A673 (cell line): ENCODE measurements at regions not wholly inside any gene's neighbourhood (a gene's known extent, or its start where the extent isn't known, plus 50 kb on each side); places are given as distances from the start of the nearest gene placed in this dataset.

ENCODE experiments used
- BruUV-seq: library from RNA; stranded (reverse); fragments of 400-500 nt; replicated peaks from 2 replicates; lab custom pipeline; 2021; lab: Mats Ljungman, UMichigan
- CTCF ChIA-PET: fragments of 300-600 bp; sonication (Branson Sonifier 250); formaldehyde crosslinking; loops from one replicate; lab custom pipeline; 2022; ENCODE audit warnings: antibody characterized with exemption; lab: Charles Lee
- POLR2A ChIA-PET: fragments of 300-600 bp; sonication (Branson Sonifier 250); formaldehyde crosslinking; loops from one replicate; lab custom pipeline; 2022; ENCODE audit warnings: antibody characterized with exemption; ENCODE audit not compliant: low non-redundant PET; lab: Charles Lee
- DNase-seq: peaks from one replicate; pipeline ENCODE4 v3.0.0-alpha.2; 2015; ENCODE audit warnings: low spot score
- H3K27ac ChIP-seq: fragments of 200-600 bp; sonication (generic); 2 replicates; pipeline ENCODE4 v1.5.1; 2016; ENCODE audit warnings: mixed run types, low read depth, mild to moderate bottlenecking, mixed read lengths, antibody characterized with exemption, low read length; ENCODE audit not compliant: poor library complexity, severe bottlenecking
- H3K27me3 ChIP-seq: fragments of 200-600 bp; sonication (generic); replicated peaks from 2 replicates; pipeline ENCODE4 v1.6.1; 2017; ENCODE audit warnings: mixed run types, low read depth, mild to moderate bottlenecking, mixed read lengths, antibody characterized with exemption, low read length; ENCODE audit not compliant: insufficient read depth, poor library complexity
- H3K36me3 ChIP-seq: fragments of 200-600 bp; sonication (generic); 2 replicates; pipeline ENCODE4 v1.6.1; 2016; ENCODE audit warnings: mixed run types, mild to moderate bottlenecking, mixed read lengths, antibody characterized with exemption, low read length; ENCODE audit not compliant: insufficient read depth, poor library complexity, severe bottlenecking
- H3K4me1 ChIP-seq: fragments of 200-600 bp; sonication (generic); 2 replicates; pipeline ENCODE4 v1.6.1; 2017; ENCODE audit warnings: mixed run types, mild to moderate bottlenecking, mixed read lengths, antibody characterized with exemption, low read length; ENCODE audit not compliant: insufficient read depth, poor library complexity, severe bottlenecking
- H3K4me3 ChIP-seq: fragments of 200-600 bp; sonication (generic); 2 replicates; pipeline ENCODE4 v1.5.1; 2016; ENCODE audit warnings: low read depth, mixed run types, mild to moderate bottlenecking, mixed read lengths, low read length; ENCODE audit not compliant: poor library complexity, severe bottlenecking
- H3K9me3 ChIP-seq: fragments of 200-600 bp; sonication (generic); 2 replicates; pipeline ENCODE4 v1.6.1; 2016; ENCODE audit warnings: mixed run types, low read depth, mild to moderate bottlenecking, mixed read lengths, antibody characterized with exemption, low read length; ENCODE audit not compliant: poor library complexity, severe bottlenecking
- EZH2 ChIP-seq: fragments of 200-600 bp; sonication (generic); IDR thresholded peaks from 2 replicates; pipeline ENCODE4 v1.6.1; 2017; ENCODE audit warnings: borderline replicate concordance, low read depth, mild to moderate bottlenecking, mixed read lengths, antibody characterized with exemption, low read length; ENCODE audit not compliant: poor library complexity, severe bottlenecking
- intact Hi-C: fragments of 100-400 bp; cut with micrococcal nuclease; formaldehyde crosslinking; loops from one replicate; pipeline ENCODE4 v1.10.0; 2022; ENCODE audit not compliant: unreplicated experiment
- TF ChIP-seq, protein P1 (sequence below): fragments of 300-800, 200-600 bp; sonication (generic); conservative IDR thresholded peaks from 2 replicates; pipeline ENCODE4 v1.5.1; 2017; ENCODE audit warnings: low read depth, mild to moderate bottlenecking, antibody characterized with exemption, low read length, moderate library complexity, mixed read lengths

DNA sequence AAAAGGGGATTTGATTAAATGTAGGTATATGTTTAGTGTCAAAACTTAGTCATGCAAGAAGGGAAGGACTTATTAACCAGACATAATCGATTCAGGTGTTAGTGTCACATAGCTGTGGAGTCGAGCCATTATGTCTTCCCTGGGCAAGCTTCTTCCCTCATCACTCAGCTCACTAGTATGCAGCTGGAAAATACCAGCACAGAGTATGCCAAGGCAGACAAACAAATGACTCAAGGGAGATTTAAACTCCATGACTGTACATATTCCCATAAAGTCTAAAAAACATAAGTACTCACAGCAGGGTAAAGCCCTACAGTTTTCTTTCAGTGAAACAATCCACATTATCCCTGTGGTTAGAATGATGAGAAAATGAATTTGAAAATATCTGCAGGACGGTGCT, 304.5 kb downstream of the CBLL2 start:
- TF ChIP-seq, protein P1, sequence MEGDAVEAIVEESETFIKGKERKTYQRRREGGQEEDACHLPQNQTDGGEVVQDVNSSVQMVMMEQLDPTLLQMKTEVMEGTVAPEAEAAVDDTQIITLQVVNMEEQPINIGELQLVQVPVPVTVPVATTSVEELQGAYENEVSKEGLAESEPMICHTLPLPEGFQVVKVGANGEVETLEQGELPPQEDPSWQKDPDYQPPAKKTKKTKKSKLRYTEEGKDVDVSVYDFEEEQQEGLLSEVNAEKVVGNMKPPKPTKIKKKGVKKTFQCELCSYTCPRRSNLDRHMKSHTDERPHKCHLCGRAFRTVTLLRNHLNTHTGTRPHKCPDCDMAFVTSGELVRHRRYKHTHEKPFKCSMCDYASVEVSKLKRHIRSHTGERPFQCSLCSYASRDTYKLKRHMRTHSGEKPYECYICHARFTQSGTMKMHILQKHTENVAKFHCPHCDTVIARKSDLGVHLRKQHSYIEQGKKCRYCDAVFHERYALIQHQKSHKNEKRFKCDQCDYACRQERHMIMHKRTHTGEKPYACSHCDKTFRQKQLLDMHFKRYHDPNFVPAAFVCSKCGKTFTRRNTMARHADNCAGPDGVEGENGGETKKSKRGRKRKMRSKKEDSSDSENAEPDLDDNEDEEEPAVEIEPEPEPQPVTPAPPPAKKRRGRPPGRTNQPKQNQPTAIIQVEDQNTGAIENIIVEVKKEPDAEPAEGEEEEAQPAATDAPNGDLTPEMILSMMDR: no peak
- TF ChIP-seq EZH2: no peak
- Histone ChIP-seq H3K36me3 (no peaks in the 10 kb centered on the region), H3K4me3 (no peak overlapping the region), H3K4me1 (no peaks in the 10 kb centered on the region), H3K9me3 (no peaks in the 10 kb centered on the region), H3K27me3 (no peaks in the 10 kb centered on the region), H3K27ac (no peak overlapping the region)
- intact Hi-C loops: no loop called here
- ChIA-PET POLR2A (no interaction called here), CTCF (no interaction called here)
- DNase-seq: no peak
- no TSS peak for BruUV-seq

DNA sequence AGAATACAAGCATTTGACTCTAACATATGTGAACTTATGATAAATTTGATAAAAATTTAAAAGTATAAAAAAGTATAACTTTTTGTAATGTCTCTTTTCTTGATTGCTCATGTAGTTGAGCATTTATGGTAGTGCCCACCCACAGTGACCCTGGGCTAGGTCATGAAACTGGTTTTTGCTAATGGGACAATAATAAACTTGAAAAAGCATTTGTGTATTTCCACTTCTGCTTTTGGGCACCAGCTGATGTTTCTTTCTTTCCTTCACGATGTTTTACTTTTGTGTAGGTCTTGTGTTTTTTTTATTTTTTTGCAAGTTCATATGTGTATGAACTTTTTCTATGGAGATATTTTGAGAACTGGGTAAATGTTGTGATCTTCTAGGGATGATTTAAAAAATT, 313.1 kb downstream of the CBLL2 start:
- TF ChIP-seq, protein P1: no peak
- TF ChIP-seq EZH2: no peak
- CTCF ChIA-PET: no interaction called here
- BruUV-seq: no TSS peak
- intact Hi-C loops: no loop called here
- H3K27ac ChIP-seq: no peak overlapping the region
- no peaks in the 10 kb centered on the region for H3K4me1 ChIP-seq
- H3K36me3 ChIP-seq: no peaks in the 10 kb centered on the region
- no peaks in the 10 kb centered on the region for H3K27me3 ChIP-seq
- no peaks in the 10 kb centered on the region for H3K9me3 ChIP-seq
- H3K4me3 ChIP-seq: no peak overlapping the region
- POLR2A ChIA-PET: no interaction called here
- DNase-seq: no peak

DNA sequence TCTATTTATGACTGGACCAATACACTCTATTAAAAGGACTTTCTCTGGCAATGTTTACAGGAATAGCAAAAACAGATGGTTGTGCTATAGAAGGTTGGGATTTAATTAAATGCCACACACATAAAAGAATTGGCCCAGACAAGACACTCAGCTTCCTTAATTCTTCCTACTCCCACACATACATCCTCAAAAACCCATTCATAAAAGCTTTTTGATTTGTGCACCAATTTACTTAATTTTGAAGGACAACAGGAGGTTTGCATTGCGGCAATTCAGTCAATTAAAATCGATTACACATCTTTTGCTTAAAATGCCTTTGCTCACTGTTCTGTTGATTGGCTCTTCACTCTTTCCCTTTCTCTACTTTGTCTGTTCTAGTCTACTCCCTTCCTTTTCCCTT, 317.1 kb downstream of the CBLL2 start:
- H3K27ac ChIP-seq: no peak overlapping the region
- intact Hi-C loops: no loop called here
- POLR2A ChIA-PET: no interaction called here
- CTCF ChIA-PET: no interaction called here
- no peaks in the 10 kb centered on the region for H3K4me1 ChIP-seq
- no peaks in the 10 kb centered on the region for H3K9me3 ChIP-seq
- no peaks in the 10 kb centered on the region for H3K27me3 ChIP-seq
- TF ChIP-seq EZH2: no peak
- TF ChIP-seq, protein P1: no peak
- peak; percentile 69 for DNase-seq
- no peaks in the 10 kb centered on the region for H3K36me3 ChIP-seq
- no peak overlapping the region for H3K4me3 ChIP-seq
- BruUV-seq: no TSS peak
